GM18508 (cell line): ENCODE measurements at regions not wholly inside any gene's neighbourhood (a gene's known extent, or its start where the extent isn't known, plus 50 kb on each side); places are given as distances from the start of the nearest gene placed in this dataset.

ENCODE experiments used
- ATAC-seq: cut with Tn5 transposase; IDR thresholded peaks from one replicate; pipeline ENCODE4 v1.9.1; 2021; ENCODE audit warnings: moderate number of reproducible peaks; ENCODE audit not compliant: insufficient read depth, unreplicated experiment

DNA sequence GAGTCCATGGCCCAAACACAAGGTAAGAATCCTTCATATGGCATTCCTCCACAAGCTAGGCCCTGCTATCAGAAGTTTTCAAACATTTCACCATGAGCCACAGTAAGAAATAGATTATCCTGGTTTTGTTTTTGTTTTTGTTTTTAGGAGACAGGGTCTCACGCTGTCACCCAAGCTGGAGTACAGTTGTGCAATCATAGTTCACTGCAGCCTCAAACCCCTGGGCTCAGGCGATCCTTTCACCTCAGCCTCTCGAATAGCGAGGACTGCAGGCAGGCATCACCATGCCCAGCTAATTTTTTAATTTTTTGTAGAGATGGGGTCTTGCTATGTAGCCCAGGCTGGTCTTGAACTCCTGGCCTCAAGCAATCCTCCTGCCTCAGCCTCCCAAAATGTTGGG is 218.8 kb downstream of the TOMM20 start:
- no peak for ATAC-seq

DNA sequence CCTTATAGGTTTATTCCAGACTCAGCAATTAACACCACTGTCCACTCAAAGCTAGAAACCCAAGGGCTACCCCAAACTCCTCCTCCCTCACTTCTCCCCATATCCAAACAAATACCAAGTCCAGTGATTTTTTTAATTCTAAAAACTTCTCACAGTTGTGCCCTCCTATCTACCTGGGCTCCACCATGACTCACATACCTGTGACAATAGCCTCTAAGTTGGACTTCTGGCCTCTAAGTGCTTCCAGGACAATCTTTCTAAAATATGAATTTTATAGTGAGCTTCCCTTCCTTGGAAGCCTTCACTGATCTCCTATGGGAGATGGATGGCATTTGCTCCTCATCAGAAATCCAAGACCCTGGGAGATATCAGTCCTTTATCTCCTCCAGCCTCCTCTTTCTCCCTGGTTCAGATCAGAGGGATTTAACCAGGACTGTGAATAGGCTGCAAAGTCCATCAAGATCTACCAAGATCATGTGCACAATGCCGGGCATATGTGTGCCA is 219.3 kb downstream of the TOMM20 start:
- no peak for ATAC-seq

GRCh38 chr1:234908571-234908970 is 220.1 kb downstream of the TOMM20 start:
- ATAC-seq, result no peak

DNA sequence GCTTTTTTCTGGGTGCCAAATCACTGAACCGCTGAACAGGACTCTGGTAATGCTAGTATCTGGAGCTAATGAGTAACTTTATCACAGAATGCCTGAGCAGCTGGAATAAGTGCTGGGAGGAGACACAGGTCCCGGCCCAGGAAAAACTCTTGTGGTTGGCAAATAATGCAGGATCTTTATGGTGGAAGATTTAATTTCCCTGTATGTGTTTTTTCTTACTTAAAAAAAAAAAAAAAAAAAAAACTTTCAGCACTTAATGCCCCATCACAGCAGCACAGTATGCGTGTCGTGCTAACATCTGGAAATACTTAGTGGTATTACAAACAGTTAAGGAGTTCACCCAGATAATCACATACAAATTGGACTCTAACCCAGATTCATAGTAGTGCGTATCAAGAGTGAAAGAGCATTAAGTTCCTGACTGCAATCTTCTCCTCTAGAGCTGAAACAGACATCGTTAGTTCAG is 220.7 kb downstream of the TOMM20 start:
- no peak for ATAC-seq

GRCh38 chr1:234907208-234907939 is 221.3 kb downstream of the TOMM20 start:
- no peak for ATAC-seq

DNA sequence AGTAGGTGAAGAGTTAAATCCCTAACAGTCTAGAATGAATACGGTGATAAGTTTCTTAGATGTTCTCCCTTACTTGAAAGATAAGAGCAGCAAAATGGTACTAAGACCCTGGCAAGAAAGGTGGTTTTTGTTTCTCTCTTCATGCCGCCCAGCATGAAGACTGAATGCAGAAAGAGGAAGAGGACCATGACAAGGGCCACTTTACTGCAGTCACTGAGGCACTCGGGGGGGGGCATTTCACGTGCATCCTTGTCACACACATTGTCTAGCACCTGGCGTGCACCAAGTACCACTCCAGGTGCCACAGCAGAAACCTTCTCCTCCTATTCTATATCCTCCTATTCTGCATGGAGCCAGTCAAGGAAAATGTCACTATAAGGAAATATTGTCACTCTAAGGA is 222.0 kb downstream of the TOMM20 start:
- ATAC-seq, result no peak

- no peak for ATAC-seq
Observed at GRCh38 chr1:234902774-234903547, 225.7 kb downstream of the TOMM20 start.

DNA sequence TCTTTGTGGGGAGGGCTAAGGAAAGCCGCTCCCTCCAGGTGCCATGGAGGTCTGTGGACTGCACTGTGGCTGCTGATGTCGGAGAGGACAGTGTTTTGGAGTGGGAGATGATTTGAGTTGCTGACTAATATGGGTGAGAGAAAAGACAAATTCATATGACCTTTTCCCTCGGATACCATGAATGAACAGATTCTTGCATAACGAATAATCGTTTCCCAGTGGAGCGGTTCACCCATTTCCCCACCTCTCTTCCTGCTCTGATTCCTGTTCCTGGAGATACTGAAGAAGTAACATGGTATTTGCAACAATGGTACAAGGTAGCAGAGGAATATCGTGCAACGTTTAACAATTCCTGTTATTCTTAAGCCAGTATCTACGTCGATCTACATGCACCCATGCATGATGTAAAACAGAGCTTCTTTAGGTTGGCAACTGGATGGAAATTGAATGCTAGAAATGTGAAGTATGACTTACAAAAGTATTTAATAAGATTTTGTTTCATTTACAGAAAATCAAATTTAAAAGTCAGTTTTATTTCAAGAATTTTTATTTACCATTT is 227.1 kb downstream of the TOMM20 start:
- no peak for ATAC-seq

- no peak for ATAC-seq
Observed at GRCh38 chr1:234900595-234900994, 228.0 kb downstream of the TOMM20 start.

GRCh38 chr1:234899730-234900072 is 228.9 kb downstream of the TOMM20 start:
- ATAC-seq, result no peak

DNA sequence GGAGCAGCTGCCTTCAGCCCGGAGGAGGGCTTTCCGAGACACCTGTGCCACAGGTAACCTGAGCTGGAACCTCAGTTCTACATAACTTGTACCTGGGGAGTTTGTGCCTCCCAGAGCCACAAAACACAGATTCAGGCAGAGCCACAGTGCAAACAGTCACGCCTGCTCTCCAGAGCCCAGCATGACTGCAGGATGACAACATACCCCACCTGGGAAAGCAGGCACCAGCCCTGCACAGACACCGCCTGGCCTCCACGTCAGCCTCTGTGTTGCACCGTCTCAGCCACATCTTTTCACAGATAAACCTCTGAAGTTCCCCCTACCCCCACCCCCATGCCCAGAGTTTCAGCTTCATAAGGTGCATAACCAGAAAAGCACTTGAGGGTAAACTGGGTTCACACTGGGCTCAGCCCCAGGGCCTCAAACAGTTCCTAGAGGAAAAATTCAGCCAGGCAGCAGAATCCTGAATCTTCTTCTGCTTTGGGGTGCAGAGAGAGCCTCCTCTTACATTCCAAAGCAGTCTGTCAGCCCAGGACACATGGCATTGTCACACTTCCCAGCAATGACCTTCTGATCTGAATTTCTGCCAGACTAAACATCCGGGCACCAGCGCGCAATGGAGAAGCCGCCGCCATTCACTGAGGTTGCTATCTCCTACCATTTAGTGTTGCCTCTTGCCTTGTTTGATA is 229.5 kb downstream of the TOMM20 start:
- no peak for ATAC-seq

- ATAC-seq, result no peak
Observed at GRCh38 chr1:234898455-234899033, 230.1 kb downstream of the TOMM20 start.

- no peak for ATAC-seq
Observed at GRCh38 chr1:234897754-234898454, 230.7 kb downstream of the TOMM20 start.

DNA sequence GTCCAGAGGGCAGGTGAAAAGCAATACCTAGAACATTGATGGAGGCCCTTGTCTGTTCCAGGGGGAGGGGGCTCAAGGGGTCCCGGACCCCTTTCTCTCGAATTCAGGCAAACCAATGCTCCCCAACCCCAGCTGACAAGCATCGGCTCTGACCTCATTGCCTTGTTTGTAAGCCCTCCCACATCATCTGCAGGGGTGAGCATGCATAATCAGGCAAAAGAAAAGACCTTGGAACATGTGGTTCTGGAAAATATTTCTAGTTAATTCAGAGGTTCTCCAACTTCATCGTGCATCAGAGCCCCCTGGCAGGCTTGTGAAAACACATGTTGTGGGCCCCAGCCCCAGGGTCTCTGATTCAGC is 231.3 kb downstream of the TOMM20 start:
- no peak for ATAC-seq

DNA sequence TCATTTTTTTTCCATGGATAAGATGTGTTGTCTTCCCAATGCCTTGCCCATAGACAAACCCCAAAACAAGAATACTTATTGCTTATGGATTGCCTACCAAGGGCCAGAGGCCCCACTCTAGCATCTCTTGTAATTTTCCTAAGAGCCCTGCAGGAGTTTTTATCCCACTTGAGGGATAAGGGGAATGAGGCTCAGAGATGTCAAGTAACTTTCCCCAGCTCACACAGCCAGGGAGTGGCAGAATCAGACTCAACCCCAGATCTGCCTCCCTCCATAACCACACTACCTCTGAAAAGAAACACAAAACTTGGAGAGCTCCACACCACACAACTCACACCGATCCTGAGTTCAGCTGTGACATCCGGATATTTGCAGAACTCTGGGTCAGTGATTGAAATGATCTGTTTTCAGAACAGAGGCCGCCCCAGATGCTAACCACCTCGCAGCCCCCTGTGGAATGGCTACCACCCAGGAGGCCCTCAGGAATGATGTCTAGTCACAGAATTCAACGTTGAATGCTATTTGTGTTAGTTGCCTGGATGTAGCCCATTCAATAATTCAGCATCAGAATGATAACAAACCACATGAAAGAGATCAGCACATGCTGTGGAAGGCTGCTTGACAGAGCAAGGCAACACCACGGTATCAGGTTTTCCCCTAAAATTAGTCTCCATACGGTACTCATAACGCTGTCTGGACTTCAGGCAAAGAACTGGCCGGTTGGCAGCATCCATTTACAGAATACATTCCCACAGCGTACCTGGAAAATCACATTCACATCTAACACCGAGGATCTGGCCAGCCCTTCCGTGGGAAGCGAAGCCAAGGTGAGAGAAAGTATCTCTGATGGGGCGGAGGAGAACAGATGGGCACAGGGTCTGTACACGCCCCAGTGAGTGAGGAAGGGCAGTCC is 231.9 kb downstream of the TOMM20 start:
- no peak for ATAC-seq

GRCh38 chr1:234893725-234894630 is 234.7 kb downstream of the TOMM20 start:
- no peak for ATAC-seq

- no peak for ATAC-seq
Observed at GRCh38 chr1:234893359-234893724, 235.3 kb downstream of the TOMM20 start.

GRCh38 chr1:234892642-234893041 is 236.0 kb downstream of the TOMM20 start:
- no peak for ATAC-seq
